Endometrial microvascular endothelial cells (primary cell): ENCODE measurements at regions not wholly inside any gene's neighbourhood (a gene's known extent, or its start where the extent isn't known, plus 50 kb on each side); places are given as distances from the start of the nearest gene placed in this dataset.

Experiments
- in situ Hi-C: cut with HindIII; loops from 2 replicates; pipeline ENCODE4 v1.10.0; 2017; ENCODE audit warnings: low sequenced_read_pairs, low pct_unique_long_range_greater_than_20kb; ENCODE audit errors: inconsistent ontology term

- in situ Hi-C loops, result no loop called here
Measured at GRCh38 chr15:70297465-70298058, 199.8 kb upstream of the TLE3 start.

GRCh38 chr15:70294731-70295305 lies 197.1 kb upstream of the TLE3 start:
- in situ Hi-C loops, result no loop called here

GRCh38 chr15:70293591-70294470 lies 196.1 kb upstream of the TLE3 start:
- in situ Hi-C loops, result no loop called here

GRCh38 chr15:70293138-70293537 lies 195.4 kb upstream of the TLE3 start:
- in situ Hi-C loops, result no loop called here

- in situ Hi-C loops, result no loop called here
Measured at GRCh38 chr15:70292076-70292760, 194.5 kb upstream of the TLE3 start.

GRCh38 chr15:70291305-70292075 lies 193.8 kb upstream of the TLE3 start:
- in situ Hi-C loops, result no loop called here

GRCh38 chr15:70290708-70291107 lies 193.0 kb upstream of the TLE3 start:
- in situ Hi-C loops, result no loop called here

GRCh38 chr15:70289191-70289955 lies 191.7 kb upstream of the TLE3 start:
- in situ Hi-C loops, result no loop called here

- in situ Hi-C loops, result no loop called here
Measured at GRCh38 chr15:70286113-70286806, 188.5 kb upstream of the TLE3 start.

- in situ Hi-C loops, result no loop called here
Measured at GRCh38 chr15:70284438-70285214, 186.9 kb upstream of the TLE3 start.

GRCh38 chr15:70283511-70283910 lies 185.8 kb upstream of the TLE3 start:
- in situ Hi-C loops, result no loop called here

- in situ Hi-C loops, result no loop called here
Measured at GRCh38 chr15:70281811-70282307, 184.1 kb upstream of the TLE3 start.

- in situ Hi-C loops, result no loop called here
Measured at GRCh38 chr15:70281261-70281810, 183.6 kb upstream of the TLE3 start.

GRCh38 chr15:70280781-70281180 lies 183.1 kb upstream of the TLE3 start:
- in situ Hi-C loops, result no loop called here

- in situ Hi-C loops, result no loop called here
Measured at GRCh38 chr15:70279096-70279495, 181.4 kb upstream of the TLE3 start.

- in situ Hi-C loops, result no loop called here
Measured at GRCh38 chr15:70278644-70279043, 180.9 kb upstream of the TLE3 start.
